ENCODE measurements at regions not wholly inside any gene's neighbourhood (a gene's known extent, or its start where the extent isn't known, plus 50 kb on each side); places are given as distances from the start of the nearest gene placed in this dataset.

DNA sequence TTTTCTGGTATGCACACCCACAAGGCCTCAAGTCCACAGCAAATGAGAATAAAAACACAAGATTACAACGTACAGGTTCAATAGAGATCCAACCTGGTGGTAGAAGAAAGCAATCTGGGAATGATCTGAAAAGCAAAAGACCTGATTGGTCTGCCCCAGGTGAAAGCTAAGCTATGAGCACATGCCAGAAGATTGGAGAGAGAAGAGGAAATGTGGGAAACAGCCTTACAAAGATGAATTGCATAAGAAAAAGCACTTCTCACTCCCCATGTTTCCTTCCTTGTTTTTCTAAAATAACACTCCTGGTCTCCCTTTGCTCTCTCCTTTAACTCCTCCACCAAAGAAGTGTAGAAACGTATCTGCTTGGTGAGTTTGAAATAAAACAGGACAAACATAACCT is 77.3 kb upstream of the ANO6 start:
- no peak for DNase-seq (ENCODE audit: insufficient read length, low spot score)
- no peak for FAIRE-seq
- TF ChIP-seq PAX5 (IDR thresholded peaks at IDR 0.05; ENCODE audit: insufficient read depth, low read length, severe bottlenecking): no peak
- TF ChIP-seq POU2F2 (IDR thresholded peaks at IDR 0.05; ENCODE audit: low read depth, low read length): no peak
- no peak for TF ChIP-seq SPI1 (IDR thresholded peaks at IDR 0.05; ENCODE audit: low read depth, low read length)
- TF ChIP-seq POLR2AphosphoS5 (IDR thresholded peaks at IDR 0.05; ENCODE audit: low read depth, low read length): no peak
- no peak for TF ChIP-seq TAF1 (IDR thresholded peaks at IDR 0.05; ENCODE audit: low read depth, low read length)
- no peak for TF ChIP-seq POLR2A (IDR thresholded peaks at IDR 0.05; ENCODE audit: low read depth, low read length)

DNA sequence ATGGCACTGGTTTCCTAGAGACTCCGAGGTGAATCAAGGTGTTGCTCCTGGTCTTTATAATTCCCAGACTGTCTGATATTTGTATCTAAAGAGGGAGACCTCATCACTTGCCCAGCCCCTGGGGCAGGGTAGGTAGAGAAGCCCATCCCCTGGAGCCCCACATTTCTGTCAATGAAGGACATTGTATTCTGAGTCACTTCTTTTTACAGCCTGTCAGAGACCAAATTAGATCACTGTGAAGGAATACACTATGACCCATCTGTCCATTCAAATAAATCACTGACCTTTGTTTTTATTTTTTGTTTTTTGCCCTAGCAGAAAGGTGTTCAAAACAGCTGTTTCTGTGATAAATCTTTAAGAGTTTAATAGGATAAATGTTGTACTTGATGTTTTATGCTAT is 67.9 kb upstream of the ANO6 start:
- FAIRE-seq (no peak), DNase-seq (ENCODE audit: insufficient read length, low spot score) (no peak)
- TF ChIP-seq PAX5 (IDR thresholded peaks at IDR 0.05; ENCODE audit: insufficient read depth, low read length, severe bottlenecking) (no peak), POLR2A (IDR thresholded peaks at IDR 0.05; ENCODE audit: low read depth, low read length) (no peak), SPI1 (IDR thresholded peaks at IDR 0.05; ENCODE audit: low read depth, low read length) (no peak), POLR2AphosphoS5 (IDR thresholded peaks at IDR 0.05; ENCODE audit: low read depth, low read length) (no peak), POU2F2 (IDR thresholded peaks at IDR 0.05; ENCODE audit: low read depth, low read length) (no peak)

DNA sequence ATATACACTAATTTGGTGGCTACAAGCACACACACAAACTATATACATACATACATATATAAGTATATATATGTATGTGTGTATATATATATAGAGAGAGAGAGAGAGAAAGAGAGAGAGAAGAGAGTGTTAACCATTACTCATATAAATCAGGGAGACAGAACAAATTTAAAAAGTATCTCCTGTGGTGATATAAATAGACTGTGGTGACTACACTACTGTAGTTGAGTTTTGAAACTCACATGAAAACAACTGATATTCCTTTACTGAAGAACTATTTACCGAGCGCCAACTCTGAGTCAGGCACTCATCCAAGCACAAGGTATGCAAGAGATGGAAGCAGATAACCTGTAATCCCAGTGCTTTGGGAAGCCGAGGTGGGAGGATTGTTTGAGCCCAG is 67.3 kb upstream of the ANO6 start:
- no peak for TF ChIP-seq POLR2A (IDR thresholded peaks at IDR 0.05; ENCODE audit: low read depth, low read length)
- no peak for TF ChIP-seq TAF1 (IDR thresholded peaks at IDR 0.05; ENCODE audit: low read depth, low read length)
- no peak for TF ChIP-seq PAX5 (IDR thresholded peaks at IDR 0.05; ENCODE audit: insufficient read depth, low read length, severe bottlenecking)
- no peak for TF ChIP-seq POLR2AphosphoS5 (IDR thresholded peaks at IDR 0.05; ENCODE audit: low read depth, low read length)
- no peak for TF ChIP-seq SPI1 (IDR thresholded peaks at IDR 0.05; ENCODE audit: low read depth, low read length)
- TF ChIP-seq POU2F2 (IDR thresholded peaks at IDR 0.05; ENCODE audit: low read depth, low read length): no peak
- FAIRE-seq (no peak), DNase-seq (ENCODE audit: insufficient read length, low spot score) (no peak)

DNA sequence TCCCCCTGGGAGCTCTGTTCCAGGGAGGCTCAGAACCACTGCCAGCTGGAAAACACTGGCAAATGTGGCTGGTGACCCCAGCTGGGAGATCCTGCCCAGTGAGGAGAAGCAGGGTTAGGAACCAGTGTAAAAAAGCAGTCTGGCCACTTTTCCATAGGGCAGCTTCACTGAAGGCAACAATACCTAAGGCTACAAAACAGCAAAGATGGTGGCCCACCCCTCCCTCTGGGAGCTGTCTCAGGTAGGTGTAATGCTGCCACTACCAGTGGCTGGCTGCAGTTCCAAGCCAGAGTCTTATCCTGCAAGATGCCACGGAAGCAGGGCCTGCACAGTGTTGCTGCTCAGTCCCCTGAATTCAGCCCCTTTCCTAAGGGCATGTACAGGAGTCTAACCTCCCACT is 50.6 kb upstream of the ANO6 start:
- TF ChIP-seq POLR2A (IDR thresholded peaks at IDR 0.05; ENCODE audit: low read depth, low read length): no peak
- no peak for DNase-seq (ENCODE audit: insufficient read length, low spot score)
- no peak for FAIRE-seq

DNA sequence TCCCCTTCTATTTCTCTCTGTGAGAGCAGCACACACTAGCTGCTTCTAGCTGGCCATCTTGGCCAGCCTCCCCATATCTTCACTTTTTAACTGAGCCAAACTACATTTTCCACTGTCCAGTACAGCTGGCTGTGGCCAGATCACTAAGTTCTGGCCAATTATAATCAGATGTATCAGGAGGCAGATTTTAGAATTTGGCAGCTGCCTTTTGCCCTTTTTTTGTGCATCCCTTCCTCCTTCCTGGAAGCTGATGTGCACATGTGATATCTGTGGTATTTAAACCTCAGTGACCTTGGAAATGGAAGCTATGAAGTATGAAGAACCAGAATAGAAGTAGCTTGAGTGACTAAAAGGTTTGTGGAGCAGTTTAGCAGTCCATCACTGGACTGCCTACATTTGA is 49.8 kb upstream of the ANO6 start:
- no peak for FAIRE-seq
- TF ChIP-seq PAX5 (IDR thresholded peaks at IDR 0.05; ENCODE audit: insufficient read depth, low read length, severe bottlenecking): no peak
- no peak for TF ChIP-seq SPI1 (IDR thresholded peaks at IDR 0.05; ENCODE audit: low read depth, low read length)
- TF ChIP-seq POLR2A (IDR thresholded peaks at IDR 0.05; ENCODE audit: low read depth, low read length): no peak
- TF ChIP-seq TAF1 (IDR thresholded peaks at IDR 0.05; ENCODE audit: low read depth, low read length): no peak
- TF ChIP-seq POU2F2 (IDR thresholded peaks at IDR 0.05; ENCODE audit: low read depth, low read length): no peak
- no peak for TF ChIP-seq POLR2AphosphoS5 (IDR thresholded peaks at IDR 0.05; ENCODE audit: low read depth, low read length)

More for the DNA sequence above, 49.8 kb upstream of the ANO6 start:
- no peak for DNase-seq (ENCODE audit: insufficient read length, low spot score)
